ENCODE measurements at regions not wholly inside any gene's neighbourhood (a gene's known extent, or its start where the extent isn't known, plus 50 kb on each side); places are given as distances from the start of the nearest gene placed in this dataset.

DNA sequence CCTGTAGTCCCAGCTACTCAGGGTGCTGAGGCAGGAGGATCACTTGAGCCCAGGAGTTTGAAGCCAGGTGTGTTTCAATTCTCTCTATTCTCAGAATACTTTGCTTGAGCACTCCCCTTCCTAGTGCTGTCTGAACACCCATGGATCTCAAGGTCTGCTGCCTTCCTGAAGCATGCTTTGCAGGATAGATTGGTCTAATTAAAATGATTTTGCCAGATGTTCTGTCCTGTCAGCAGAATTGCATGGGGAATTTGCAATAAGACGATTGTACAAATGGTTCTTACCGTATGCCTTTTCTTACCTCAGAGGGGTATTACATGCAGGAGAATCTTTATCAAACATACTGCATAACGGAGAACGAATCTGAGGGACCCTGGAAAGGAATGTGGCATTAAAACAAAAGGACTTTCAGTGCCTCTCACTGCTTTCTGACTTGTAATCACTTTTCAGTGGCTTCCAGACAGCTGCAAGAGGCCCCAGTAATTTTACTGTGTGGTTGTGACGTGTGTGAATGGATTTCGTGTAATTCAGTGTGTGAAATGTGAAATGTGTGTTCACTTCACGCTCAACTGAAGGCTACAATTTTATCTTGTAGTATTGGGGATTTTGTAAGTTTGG, 587.2 kb upstream of the SEMA6A start:
- no peak overlapping the region for H3K4me3 ChIP-seq (ENCODE audit: low read depth, low read length)
- no peak for DNase-seq (ENCODE audit: low read depth)
- TF ChIP-seq, protein P1, sequence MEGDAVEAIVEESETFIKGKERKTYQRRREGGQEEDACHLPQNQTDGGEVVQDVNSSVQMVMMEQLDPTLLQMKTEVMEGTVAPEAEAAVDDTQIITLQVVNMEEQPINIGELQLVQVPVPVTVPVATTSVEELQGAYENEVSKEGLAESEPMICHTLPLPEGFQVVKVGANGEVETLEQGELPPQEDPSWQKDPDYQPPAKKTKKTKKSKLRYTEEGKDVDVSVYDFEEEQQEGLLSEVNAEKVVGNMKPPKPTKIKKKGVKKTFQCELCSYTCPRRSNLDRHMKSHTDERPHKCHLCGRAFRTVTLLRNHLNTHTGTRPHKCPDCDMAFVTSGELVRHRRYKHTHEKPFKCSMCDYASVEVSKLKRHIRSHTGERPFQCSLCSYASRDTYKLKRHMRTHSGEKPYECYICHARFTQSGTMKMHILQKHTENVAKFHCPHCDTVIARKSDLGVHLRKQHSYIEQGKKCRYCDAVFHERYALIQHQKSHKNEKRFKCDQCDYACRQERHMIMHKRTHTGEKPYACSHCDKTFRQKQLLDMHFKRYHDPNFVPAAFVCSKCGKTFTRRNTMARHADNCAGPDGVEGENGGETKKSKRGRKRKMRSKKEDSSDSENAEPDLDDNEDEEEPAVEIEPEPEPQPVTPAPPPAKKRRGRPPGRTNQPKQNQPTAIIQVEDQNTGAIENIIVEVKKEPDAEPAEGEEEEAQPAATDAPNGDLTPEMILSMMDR (IDR thresholded peaks at IDR 0.05; ENCODE audit: insufficient read depth, low read length) = no peak

DNA sequence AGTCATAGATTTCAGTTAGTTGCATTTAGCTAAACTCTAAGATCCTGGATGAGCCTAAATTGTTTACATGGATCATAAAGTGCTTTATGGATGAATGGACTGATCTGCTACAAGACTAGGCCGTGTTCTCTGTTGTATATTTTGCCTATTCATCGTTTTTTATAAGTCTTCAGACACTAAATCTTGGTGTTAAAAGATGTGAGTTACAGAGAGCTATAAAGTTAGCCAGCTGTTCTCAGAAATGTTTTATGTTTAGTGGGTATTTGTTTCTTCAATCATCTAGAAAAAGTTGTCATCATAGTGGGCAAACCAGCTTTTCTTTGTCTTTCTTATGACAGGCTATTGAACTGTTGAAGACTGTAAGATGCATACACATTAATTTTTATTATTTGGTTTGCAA, 585.8 kb upstream of the SEMA6A start:
- no peak for DNase-seq (ENCODE audit: low read depth)
- TF ChIP-seq, protein P1 (IDR thresholded peaks at IDR 0.05; ENCODE audit: insufficient read depth, low read length) = no peak
- no peak overlapping the region for H3K4me3 ChIP-seq (ENCODE audit: low read depth, low read length)

DNA sequence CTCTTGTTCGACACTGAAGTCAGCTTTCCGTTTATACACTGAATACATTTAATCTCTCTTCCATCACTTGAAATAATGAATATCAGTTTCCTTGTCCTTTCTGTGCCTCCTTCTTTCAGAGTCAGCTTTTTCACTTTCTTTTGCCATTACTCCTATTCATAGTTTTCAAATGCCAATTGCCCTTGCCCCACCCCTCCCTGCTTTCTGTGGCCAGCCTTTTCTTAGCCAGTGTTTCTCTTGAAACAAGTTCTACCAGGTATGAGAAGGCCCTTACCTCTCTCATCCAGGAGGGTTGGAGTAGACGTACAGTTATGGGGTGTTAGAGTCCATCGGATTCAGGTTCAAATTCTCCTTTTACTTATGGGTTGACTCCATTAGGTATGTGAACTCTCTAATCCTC, 574.7 kb upstream of the SEMA6A start:
- DNase-seq (ENCODE audit: low read depth) = no peak
- no peak overlapping the region for H3K4me3 ChIP-seq (ENCODE audit: low read depth, low read length)
- TF ChIP-seq, protein P1 (IDR thresholded peaks at IDR 0.05; ENCODE audit: insufficient read depth, low read length) = no peak

DNA sequence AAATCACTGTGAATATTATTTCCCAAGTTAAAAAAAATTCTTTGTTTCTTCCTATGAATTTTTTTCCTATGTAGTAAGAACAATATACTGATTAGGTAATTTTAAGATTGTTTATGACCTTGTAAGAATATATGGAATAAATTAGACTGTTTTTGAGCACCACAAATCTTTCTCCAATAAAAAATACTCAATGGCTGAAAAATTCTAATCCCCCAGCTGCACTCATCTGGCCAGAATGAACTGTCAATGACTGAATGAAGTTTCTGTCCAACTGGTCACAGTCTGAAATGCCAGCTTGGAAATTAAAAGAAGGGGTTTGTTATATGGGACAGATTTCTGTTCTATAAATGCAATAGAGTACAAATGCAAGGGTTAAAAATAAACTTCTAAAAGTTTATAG, 569.5 kb upstream of the SEMA6A start:
- TF ChIP-seq, protein P1 (IDR thresholded peaks at IDR 0.05; ENCODE audit: insufficient read depth, low read length) = no peak
- DNase-seq (ENCODE audit: low read depth) = no peak
- H3K4me3 ChIP-seq (ENCODE audit: low read depth, low read length) = no peak overlapping the region

DNA sequence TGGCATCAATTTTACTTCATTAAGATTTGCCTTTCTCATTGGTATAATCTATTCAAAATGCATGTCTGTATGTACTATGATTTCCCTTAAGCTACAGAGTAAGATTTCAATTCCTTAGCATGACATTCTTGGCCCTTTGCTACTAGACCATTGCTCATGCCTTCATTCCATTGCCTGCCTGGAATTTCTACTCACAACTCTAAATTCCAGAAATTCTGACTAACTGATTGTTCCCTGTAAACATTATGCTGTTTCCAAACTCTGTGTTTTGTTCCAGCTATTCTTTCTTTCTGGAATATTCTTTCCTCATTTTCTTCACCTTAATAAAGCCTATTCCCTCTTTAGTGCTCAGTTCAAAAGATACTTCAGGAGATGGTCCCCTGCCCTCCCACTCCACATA, 568.8 kb upstream of the SEMA6A start:
- no peak overlapping the region for H3K4me3 ChIP-seq (ENCODE audit: low read depth, low read length)
- TF ChIP-seq, protein P1 (IDR thresholded peaks at IDR 0.05; ENCODE audit: insufficient read depth, low read length) = no peak
- no peak for DNase-seq (ENCODE audit: low read depth)

DNA sequence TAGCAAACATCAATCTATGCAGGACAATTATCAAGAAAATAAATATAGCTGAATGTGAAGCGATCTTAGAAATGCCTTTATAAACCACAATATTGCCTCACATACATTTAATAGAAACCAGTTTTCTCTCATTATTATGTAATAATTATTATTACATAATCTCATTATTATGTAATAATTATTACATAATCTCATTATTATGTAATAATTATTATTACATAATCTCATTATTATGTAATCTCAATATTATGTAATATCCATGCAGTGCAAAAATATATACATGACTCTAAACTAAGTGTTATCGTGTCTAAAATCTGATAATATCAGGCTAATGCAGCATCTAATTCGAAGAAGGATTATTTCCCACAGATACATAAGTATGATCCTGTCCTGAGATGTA, 563.9 kb upstream of the SEMA6A start:
- TF ChIP-seq, protein P1 (IDR thresholded peaks at IDR 0.05; ENCODE audit: insufficient read depth, low read length) = no peak
- no peak for DNase-seq (ENCODE audit: low read depth)
- no peak overlapping the region for H3K4me3 ChIP-seq (ENCODE audit: low read depth, low read length)

DNA sequence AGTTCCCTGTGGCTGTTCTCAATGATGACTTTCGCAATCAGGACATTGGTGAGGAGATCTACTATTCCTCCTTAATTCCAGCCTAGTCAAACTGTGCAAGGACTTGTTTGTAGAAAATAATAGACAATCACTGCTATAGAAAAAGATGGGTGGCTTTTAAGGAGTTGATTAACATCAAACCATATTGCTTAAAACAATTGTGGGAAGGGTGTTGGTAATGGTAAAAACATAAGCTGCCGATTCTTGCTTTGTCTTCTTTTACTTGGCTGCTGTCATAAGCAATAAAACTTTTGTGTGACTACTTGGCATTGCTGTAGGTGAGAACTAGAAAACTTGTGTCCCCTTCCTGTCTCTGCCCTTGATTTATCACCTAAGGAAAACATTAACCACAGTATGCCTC, 561.2 kb upstream of the SEMA6A start:
- TF ChIP-seq, protein P1 (IDR thresholded peaks at IDR 0.05; ENCODE audit: insufficient read depth, low read length) = no peak
- H3K4me3 ChIP-seq (ENCODE audit: low read depth, low read length) = no peak overlapping the region
- DNase-seq (ENCODE audit: low read depth) = no peak

Data from fibroblast of the aortic adventitia (primary cell).